CD4-positive, CD25-positive, alpha-beta regulatory T cell (primary cell): ENCODE measurements at regions not wholly inside any gene's neighbourhood (a gene's known extent, or its start where the extent isn't known, plus 50 kb on each side); places are given as distances from the start of the nearest gene placed in this dataset.

ENCODE experiments used
- ATAC-seq, 2 donors: fragments of 150-1000 bp; cut with Tn5 transposase; one replicate each; pipeline ENCODE4 v1.10.0; 2021; ENCODE audit warnings: low read depth in 2 of 2, moderate number of reproducible peaks in 2 of 2, moderate library complexity in 1 of 2
- DNase-seq, 3 donors: peaks; one replicate each; pipeline versions ENCODE4 v3.0.0 to v3.0.0-alpha.2; 2012 to 2022; ENCODE audit warnings: mixed read lengths in 1 of 3
- H3K27ac ChIP-seq: one replicate; pipeline ENCODE4 v1.7.0; 2013; ENCODE audit warnings: mild to moderate bottlenecking, low read length; ENCODE audit not compliant: insufficient read depth, poor library complexity, severe bottlenecking
- H3K27me3 ChIP-seq: one replicate; pipeline ENCODE4 v1.7.0; 2013; ENCODE audit warnings: low read length; ENCODE audit not compliant: control insufficient read depth, insufficient read depth
- H3K36me3 ChIP-seq: one replicate; pipeline ENCODE4 v1.7.0; 2013; ENCODE audit warnings: mild to moderate bottlenecking, low read length, moderate library complexity; ENCODE audit not compliant: control insufficient read depth, insufficient read depth
- H3K4me1 ChIP-seq: 2 replicates; pipeline ENCODE4 v1.7.0; 2013; ENCODE audit warnings: mild to moderate bottlenecking, low read length; ENCODE audit not compliant: insufficient read depth, control insufficient read depth, poor library complexity, severe bottlenecking
- H3K4me3 ChIP-seq: one replicate; pipeline ENCODE4 v1.7.0; 2013; ENCODE audit warnings: low read depth, mild to moderate bottlenecking, low read length, moderate library complexity
- H3K9me3 ChIP-seq, 2 experiments: 1 replicate in 1 of 2; 2 replicates in 1 of 2; pipeline ENCODE4 v1.7.0; 2013; ENCODE audit warnings: low read length in 2 of 2, mild to moderate bottlenecking in 1 of 2, moderate library complexity in 1 of 2; ENCODE audit not compliant: control insufficient read depth in 2 of 2
- H3K27ac Mint-ChIP-seq, 3 donors: one replicate each; pipeline ENCODE4 v1.8.0; 2020 to 2022; ENCODE audit warnings: mild to moderate bottlenecking in 3 of 3, mixed read lengths in 3 of 3, moderate library complexity in 2 of 3
- H3K27me3 Mint-ChIP-seq: one replicate; pipeline ENCODE4 v1.8.0; 2022; ENCODE audit warnings: mild to moderate bottlenecking, mixed read lengths
- H3K36me3 Mint-ChIP-seq: one replicate; pipeline ENCODE4 v1.8.0; 2020; ENCODE audit warnings: mixed read lengths
- H3K4me1 Mint-ChIP-seq, 4 donors: one replicate each; pipeline ENCODE4 v1.8.0; 2020 to 2022; ENCODE audit warnings: mixed read lengths in 4 of 4, mild to moderate bottlenecking in 1 of 4
- H3K4me3 Mint-ChIP-seq, 4 donors: one replicate each; pipeline ENCODE4 v1.8.0; 2020 to 2022; ENCODE audit warnings: mild to moderate bottlenecking in 4 of 4, mixed read lengths in 4 of 4, moderate library complexity in 3 of 4
- H3K9me3 Mint-ChIP-seq, 7 donors: one replicate each; pipeline ENCODE4 v1.8.0; 2020 to 2022; ENCODE audit warnings: mixed read lengths in 7 of 7, mild to moderate bottlenecking in 3 of 7, moderate library complexity in 2 of 7

- no peak for DNase-seq
- Mint-ChIP-seq H3K27me3 (no peaks in the 10 kb centered on the region), H3K9me3 (peaks cover 0 to 2% (median 0%) of the 10 kb centered on the region in 7 donors), H3K4me3 (peak overlapping the region; percentile 58 to 91 (median 86)), H3K27ac (peak overlapping the region in 2 of 3 donors; percentile 87 to 95), H3K36me3 (no peaks in the 10 kb centered on the region), H3K4me1 (peaks cover 22 to 47% (median 27%) of the 10 kb centered on the region in 4 donors)
- Histone ChIP-seq H3K4me1 (peaks cover 35% of the 10 kb centered on the region), H3K27me3 (no peaks in the 10 kb centered on the region), H3K4me3 (peak overlapping the region; percentile 58), H3K9me3 (no peaks in the 10 kb centered on the region), H3K36me3 (no peaks in the 10 kb centered on the region), H3K27ac (no peak overlapping the region)
- ATAC-seq, result no peak
These were observed 127.6 kb downstream of the MRPS6 start for GRCh38 chr21:34201001-34201400.

DNA sequence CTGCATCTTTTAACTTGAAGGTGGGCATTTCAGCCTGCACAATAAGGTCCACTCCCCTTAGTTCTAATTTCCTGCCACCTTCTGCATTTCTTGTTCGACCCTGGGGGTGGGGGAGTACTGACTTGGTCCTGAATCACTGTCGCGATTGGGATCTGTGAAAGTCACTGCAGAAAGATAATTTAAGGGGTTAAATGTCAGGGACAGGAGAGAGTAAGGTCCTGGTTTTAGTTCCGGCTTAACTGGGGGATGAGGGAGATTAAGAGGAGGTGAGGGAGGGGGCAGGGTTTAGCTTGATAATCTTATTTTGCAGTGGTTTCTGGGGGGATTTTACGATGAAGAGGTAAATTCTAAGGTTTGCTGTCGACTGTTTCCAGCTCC lies 128.1 kb downstream of the MRPS6 start:
- Mint-ChIP-seq H3K27ac (peak overlapping the region; percentile 29 to 95 (median 87)), H3K4me1 (peaks cover 23 to 47% (median 27%) of the 10 kb centered on the region in 4 donors)
- peak overlapping the region; percentile 3 for H3K27ac ChIP-seq

DNA sequence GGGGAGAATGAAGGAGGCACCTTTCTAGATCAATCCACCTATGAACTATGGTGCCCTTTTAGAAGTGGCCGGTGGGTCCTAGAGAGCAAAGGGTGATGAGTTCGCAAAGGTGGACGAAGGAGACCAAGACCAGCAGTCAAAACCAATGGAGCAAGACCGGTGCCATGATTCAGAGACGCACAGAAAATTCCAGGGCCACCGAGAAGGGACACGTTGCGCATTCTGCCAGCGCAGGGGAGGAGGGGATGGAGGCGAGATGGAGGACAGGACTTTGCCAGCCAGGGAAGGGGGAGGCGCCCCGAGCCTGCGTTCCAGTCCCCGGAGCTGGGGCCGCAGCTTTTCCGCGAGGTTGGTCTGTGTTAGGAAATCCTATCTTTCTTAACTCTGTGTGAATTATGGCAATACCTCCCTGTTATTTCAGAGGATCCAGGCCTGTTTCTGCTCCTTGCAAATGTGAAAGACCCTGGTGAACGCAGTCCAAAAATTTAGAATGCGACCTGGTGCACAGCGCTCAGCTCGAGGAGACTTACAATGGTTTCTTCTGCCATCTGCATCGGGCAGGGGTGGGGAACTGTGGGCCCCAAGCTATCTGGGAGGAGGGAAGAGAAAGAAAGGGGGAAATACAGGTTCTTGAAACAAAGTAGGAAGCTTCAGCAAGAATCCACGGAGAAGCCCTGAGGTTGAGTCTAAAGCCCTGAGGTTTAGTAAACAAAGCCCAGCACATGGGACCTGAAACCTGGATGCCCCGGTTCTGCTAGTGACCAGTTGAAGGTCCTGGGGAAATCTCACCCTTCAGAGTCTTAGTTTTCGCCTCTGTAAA lies 129.4 kb downstream of the MRPS6 start:
- Mint-ChIP-seq H3K27ac (peak overlapping the region in 2 of 3 donors; percentile 80 to 95), H3K36me3 (no peaks in the 10 kb centered on the region), H3K27me3 (no peaks in the 10 kb centered on the region), H3K9me3 (peaks cover 0 to 2% (median 0%) of the 10 kb centered on the region in 7 donors), H3K4me1 (peaks cover 23 to 43% (median 27%) of the 10 kb centered on the region in 4 donors), H3K4me3 (peak overlapping the region; percentile 25 to 91 (median 74))
- DNase-seq (no peak), ATAC-seq (no peak)
- H3K36me3 ChIP-seq, result no peaks in the 10 kb centered on the region
- H3K27ac ChIP-seq, result no peak overlapping the region
- no peaks in the 10 kb centered on the region for H3K9me3 ChIP-seq
- no peak overlapping the region for H3K4me3 ChIP-seq
- no peaks in the 10 kb centered on the region for H3K27me3 ChIP-seq
- H3K4me1 ChIP-seq, result peaks cover 34% of the 10 kb centered on the region

More for the DNA sequence above, 128.1 kb downstream of the MRPS6 start:
- Mint-ChIP-seq H3K4me3 (peak overlapping the region; percentile 3 to 91 (median 86)), H3K36me3 (no peaks in the 10 kb centered on the region), H3K9me3 (peaks cover 0 to 2% (median 0%) of the 10 kb centered on the region in 7 donors), H3K27me3 (no peaks in the 10 kb centered on the region)
- H3K27me3 ChIP-seq, result no peaks in the 10 kb centered on the region
- peak overlapping the region; percentile 58 for H3K4me3 ChIP-seq
- H3K9me3 ChIP-seq, result no peaks in the 10 kb centered on the region
- no peak for DNase-seq
- no peak for ATAC-seq
- no peaks in the 10 kb centered on the region for H3K36me3 ChIP-seq
- H3K4me1 ChIP-seq, result peaks cover 35% of the 10 kb centered on the region

DNA sequence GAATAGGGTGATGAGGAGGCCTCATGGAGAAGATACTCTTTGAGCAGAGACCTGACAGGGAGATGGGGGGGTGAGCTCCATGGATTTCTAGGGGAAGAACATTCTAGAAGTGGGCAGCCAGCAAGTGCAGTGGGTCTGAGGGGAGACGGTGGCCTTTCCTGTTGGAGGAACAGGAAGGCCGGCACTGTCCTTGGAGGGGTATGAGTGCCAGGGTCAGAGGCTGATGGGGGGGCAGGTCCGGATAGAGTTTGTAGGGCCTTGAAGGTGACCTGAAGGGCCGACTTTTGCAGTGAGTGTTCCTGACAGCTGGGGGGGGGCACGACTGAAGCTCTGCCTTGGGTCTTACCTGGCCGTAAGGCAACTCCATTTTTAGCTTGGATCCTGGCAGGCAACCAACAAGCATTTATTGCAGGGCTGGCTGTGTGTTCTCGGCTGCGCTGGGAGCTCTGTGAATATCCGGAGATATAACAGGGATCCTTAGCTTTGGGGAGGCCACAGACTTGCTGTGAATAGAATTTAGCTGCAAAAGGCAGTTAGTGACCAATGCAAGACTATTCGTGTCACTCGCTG lies 130.6 kb downstream of the MRPS6 start:
- Histone ChIP-seq H3K9me3 (no peaks in the 10 kb centered on the region), H3K27me3 (no peaks in the 10 kb centered on the region), H3K36me3 (no peaks in the 10 kb centered on the region), H3K4me3 (no peak overlapping the region), H3K27ac (no peak overlapping the region), H3K4me1 (peaks cover 22% of the 10 kb centered on the region)
- no peak for DNase-seq
- no peak overlapping the region for H3K27ac Mint-ChIP-seq
- no peak overlapping the region for H3K4me3 Mint-ChIP-seq
- peaks cover 2% of the 10 kb centered on the region for H3K36me3 Mint-ChIP-seq
- no peaks in the 10 kb centered on the region for H3K27me3 Mint-ChIP-seq
- H3K4me1 Mint-ChIP-seq, result peaks cover 16 to 32% (median 18%) of the 10 kb centered on the region in 4 donors
- no peak for ATAC-seq
- peaks cover 0 to 2% (median 0%) of the 10 kb centered on the region in 7 donors for H3K9me3 Mint-ChIP-seq

DNA sequence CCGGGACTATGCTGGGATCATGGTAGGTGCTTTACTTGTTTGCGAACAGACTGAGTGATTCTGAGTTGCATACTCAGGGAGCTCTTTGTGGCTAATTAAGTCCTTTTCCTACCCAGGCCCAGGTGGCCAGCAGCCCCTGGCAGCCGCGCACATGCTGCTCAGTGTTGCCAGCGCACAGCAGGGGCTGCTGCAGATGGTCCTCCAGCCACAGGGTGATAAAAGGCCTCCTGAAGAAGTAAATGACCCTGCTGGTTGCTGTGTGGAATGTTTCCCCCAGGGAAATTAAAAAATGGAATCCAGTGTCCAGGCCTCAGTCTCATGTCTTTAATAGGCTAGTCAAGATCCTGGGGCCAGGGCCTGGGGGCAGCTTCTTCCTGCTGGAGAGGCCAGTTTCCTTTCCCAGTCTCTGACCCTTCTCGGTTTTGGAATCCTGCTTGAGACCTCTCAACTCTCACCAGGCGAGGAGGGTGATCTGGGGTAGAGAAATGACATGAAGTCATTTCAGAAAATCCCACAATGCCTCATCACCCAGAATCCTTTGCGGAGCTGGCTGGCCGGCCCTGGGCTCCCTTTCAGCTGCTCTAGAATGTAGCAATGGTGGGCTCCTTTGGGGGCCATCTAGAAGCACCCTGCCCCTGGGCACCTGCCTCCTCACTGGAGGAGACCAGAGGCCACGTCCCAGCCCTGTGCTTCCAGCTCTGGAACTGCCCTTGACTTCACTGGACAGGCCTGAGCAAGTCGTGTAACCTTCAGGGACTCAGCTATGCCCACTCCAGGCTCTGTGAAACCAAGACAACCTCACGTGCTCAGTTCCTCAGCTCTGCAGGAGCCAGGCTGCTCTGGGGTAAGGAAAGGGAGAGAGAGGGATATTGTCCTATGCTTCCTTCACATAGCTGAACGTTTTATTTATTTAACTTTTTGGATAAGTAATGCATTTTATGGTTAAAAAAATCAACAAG lies 131.4 kb downstream of the MRPS6 start:
- H3K9me3 ChIP-seq, result no peaks in the 10 kb centered on the region
- H3K36me3 ChIP-seq, result no peaks in the 10 kb centered on the region
- no peaks in the 10 kb centered on the region for H3K27me3 ChIP-seq
- peaks cover 0 to 2% (median 0%) of the 10 kb centered on the region in 7 donors for H3K9me3 Mint-ChIP-seq
- H3K4me3 Mint-ChIP-seq, result peak overlapping the region in 1 of 4 donors; percentile 7
- H3K27ac Mint-ChIP-seq, result no peak overlapping the region
- ATAC-seq (no peak), DNase-seq (no peak)
- peaks cover 3% of the 10 kb centered on the region for H3K36me3 Mint-ChIP-seq
- no peak overlapping the region for H3K27ac ChIP-seq
- peaks cover 14% of the 10 kb centered on the region for H3K4me1 ChIP-seq
- no peak overlapping the region for H3K4me3 ChIP-seq
- no peaks in the 10 kb centered on the region for H3K27me3 Mint-ChIP-seq
- peaks cover 12 to 23% (median 15%) of the 10 kb centered on the region in 4 donors for H3K4me1 Mint-ChIP-seq

GRCh38 chr21:34205811-34206571 lies 132.6 kb downstream of the MRPS6 start:
- peaks cover 0 to 4% (median 0%) of the 10 kb centered on the region in 7 donors for H3K9me3 Mint-ChIP-seq
- H3K36me3 Mint-ChIP-seq, result peaks cover 3% of the 10 kb centered on the region
- Histone ChIP-seq H3K4me1 (peaks cover 14% of the 10 kb centered on the region), H3K4me3 (no peak overlapping the region), H3K9me3 (no peaks in the 10 kb centered on the region), H3K27ac (no peak overlapping the region), H3K27me3 (no peaks in the 10 kb centered on the region), H3K36me3 (no peaks in the 10 kb centered on the region)
- no peaks in the 10 kb centered on the region for H3K27me3 Mint-ChIP-seq
- peaks cover 8 to 12% (median 10%) of the 10 kb centered on the region in 4 donors for H3K4me1 Mint-ChIP-seq
- H3K27ac Mint-ChIP-seq, result no peak overlapping the region
- peak overlapping the region in 1 of 4 donors; percentile 45 for H3K4me3 Mint-ChIP-seq
- DNase-seq, result peak in 1 of 3 donors; percentile 45
- no peak for ATAC-seq

GRCh38 chr21:34213959-34214358 lies 140.6 kb downstream of the MRPS6 start:
- H3K4me1 Mint-ChIP-seq, result peaks cover 0 to 5% (median 0%) of the 10 kb centered on the region in 4 donors
- H3K9me3 ChIP-seq, result peaks cover 0 to 6% of the 10 kb centered on the region in 2 experiments
- no peak overlapping the region for H3K4me3 Mint-ChIP-seq
- no peak for ATAC-seq
- H3K4me3 ChIP-seq, result no peak overlapping the region
- H3K36me3 ChIP-seq, result no peaks in the 10 kb centered on the region
- H3K27ac ChIP-seq, result no peak overlapping the region
- DNase-seq, result no peak
- H3K27me3 ChIP-seq, result no peaks in the 10 kb centered on the region
- H3K9me3 Mint-ChIP-seq, result peaks cover 0 to 10% (median 5%) of the 10 kb centered on the region in 7 donors
- H3K27me3 Mint-ChIP-seq, result peaks cover 6% of the 10 kb centered on the region
- H3K27ac Mint-ChIP-seq, result peak overlapping the region in 1 of 3 donors; percentile 23
- peaks cover 1% of the 10 kb centered on the region for H3K36me3 Mint-ChIP-seq
- no peaks in the 10 kb centered on the region for H3K4me1 ChIP-seq
